Smooth muscle cell of the brain vasculature (primary cell): ENCODE measurements at regions not wholly inside any gene's neighbourhood (a gene's known extent, or its start where the extent isn't known, plus 50 kb on each side); places are given as distances from the start of the nearest gene placed in this dataset.
"Not testable (repeated sequence)": the region's sequence is repeated elsewhere in the genome, so short reads cannot be mapped to it uniquely, and the experiment has no call there.

Experiments
- DNase-seq: peaks from one replicate; pipeline ENCODE4 v3.0.0-alpha.2; 2012; ENCODE audit warnings: low read depth, low spot score

DNA sequence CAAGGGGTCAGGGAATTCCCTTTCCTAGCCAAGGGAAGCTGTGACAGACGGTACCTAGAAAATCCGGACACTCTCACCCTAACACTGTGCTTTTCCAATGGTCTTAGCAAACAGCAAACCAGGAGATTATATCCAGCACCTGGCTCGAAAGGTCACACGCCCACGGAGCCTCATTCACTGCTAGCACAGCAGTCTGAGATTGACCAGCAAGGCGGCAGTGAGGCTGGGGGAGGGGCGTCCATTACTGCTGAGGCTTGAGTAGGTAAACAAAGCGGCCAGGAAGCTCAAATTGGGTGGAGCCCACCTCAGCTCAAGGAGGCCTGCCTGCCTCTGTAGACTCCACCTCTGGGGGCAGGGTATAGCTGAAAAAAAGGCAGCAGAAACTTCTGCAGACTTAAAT, 447.3 kb downstream of the RSL24D1 start:
- DNase-seq: not testable (repeated sequence)

DNA sequence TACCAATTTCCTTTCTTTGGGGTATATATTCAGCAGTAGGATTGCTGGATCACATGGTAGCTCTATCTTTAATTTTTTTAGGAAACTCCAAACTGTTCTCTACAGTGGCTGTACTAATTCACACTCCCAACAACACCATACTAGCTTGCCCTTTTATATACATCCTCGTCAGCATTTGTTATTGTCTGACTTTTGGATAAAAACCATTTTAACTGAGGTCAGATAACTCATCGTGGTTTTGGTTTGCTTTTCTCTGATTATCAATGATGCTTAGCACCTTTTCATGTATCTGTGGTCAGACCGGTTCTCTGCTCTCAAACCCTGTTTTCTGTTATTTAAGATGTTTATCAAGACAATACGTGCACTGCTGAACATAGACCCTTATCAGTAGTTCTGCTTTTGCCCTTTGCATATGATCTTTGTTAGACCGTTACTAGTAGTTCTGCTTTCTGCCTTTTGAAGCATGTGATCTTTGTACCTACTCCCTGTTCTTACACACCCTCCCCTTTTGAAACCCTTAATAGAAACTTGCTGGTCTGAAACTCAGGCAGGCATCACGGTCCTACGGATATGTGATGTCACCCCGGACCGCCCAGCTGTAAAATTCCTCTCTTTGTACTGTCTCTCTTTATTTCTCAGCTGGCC, 474.3 kb downstream of the RSL24D1 start:
- DNase-seq: no peak

DNA sequence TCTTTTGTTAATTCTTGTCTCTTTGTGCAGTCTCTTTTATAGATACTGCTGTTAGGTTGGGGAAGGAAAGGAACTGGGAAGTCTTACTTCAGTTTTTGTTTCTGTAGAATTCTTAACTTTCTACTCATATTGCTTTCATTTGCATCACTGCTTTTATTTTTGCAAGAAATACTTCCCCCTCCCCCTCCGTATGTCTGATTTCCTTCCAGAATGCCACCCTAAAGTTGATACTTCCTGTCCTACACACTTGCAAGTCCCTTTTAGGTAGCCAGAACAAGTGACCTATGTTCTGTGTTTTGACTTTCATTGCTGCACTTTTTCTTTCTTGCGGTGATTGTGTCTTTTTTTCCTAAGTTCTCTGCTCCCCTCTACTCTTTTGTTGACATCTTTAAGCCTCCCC, 477.4 kb downstream of the RSL24D1 start:
- no peak for DNase-seq

DNA sequence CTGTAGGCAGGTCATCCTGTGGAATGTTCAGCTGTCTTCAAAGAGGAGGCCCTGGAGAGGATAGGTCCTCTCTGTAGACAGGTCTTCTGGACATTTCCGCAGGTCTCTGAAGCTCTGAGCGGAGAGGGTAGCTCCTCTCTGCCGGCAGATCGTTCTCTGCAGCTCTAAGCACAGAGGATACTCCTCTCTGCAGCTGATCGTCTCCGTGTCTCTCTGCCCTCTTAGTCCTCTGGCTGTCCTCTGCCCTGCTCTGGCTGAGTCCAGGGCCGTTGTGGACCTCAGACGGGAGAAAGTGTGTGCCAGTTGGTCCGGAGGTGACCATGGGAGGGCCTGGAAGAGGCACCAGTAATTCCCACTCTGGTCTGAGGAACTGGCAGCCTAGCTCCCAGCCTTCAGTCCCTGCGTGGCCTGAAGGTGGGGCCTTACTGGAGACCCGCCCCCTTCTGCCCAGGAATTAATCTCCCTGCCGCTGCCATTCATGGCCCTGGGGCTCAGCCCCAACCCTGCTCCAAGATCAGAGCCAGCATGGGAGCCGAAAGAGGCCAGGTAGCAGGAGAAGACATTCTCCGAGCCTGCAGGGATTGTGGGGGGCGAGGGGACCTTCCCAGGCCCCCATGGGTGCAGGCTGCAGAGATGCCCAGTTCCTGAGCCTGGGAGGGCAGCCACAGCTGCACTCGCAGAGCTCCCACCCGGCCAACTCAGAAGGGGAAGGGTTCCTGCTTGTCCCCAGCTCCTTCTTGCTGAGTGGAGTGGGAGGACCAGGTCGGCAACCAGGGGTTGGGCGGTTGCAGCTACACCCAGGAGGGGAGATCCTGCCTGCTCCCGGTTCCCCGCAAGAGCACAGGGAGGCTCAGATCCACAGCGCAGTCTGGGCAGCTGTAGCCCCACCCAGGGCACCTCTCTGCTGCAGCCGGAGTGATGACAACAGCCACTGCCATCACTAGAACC, 488.7 kb downstream of the RSL24D1 start:
- DNase-seq: no peak

DNA sequence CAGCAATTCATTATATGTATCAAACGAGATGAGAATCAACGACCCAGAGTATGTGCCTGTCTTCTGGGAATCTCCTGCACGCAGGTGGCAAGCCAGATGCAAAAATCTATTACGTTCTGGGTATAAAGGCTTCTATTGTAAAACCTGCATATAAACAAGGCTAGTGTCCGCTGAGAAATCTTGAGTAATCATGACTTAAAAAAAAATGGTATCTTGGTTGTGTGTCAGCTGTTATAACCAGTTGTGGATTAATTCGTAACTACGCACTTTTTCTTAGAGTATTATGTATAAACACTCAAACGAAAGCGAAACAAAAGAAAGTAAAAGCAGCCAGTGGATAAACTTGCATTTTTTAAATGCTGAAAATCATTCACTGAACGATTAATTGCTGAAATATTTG, 509.1 kb downstream of the RSL24D1 start:
- no peak for DNase-seq
